UCSD-AML1 (cell line): ENCODE measurements at regions not wholly inside any gene's neighbourhood (a gene's known extent, or its start where the extent isn't known, plus 50 kb on each side); places are given as distances from the start of the nearest gene placed in this dataset.

Source experiments
- DNase-seq: peaks from one replicate; lab custom pipeline; 2025; ENCODE audit not compliant: unreplicated experiment; lab: John Stamatoyannopoulos, UW

DNA sequence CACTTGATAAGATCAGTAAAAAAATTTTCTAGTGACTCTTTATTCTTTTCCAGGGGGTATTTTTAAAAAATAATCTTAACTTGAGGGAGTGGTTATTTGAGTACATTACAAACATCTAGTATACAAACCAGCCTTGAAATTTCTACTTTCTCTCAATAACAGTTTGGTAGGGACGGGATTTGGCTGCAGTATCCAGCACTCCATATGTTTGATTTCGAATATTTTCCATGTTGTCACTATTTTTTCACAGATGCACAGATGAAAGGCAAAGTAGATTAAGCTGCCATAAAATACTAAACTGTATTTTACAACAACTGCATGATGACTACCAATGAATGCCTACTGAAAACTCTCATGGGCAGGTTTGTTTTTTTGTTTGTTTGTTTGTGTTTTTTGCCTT, 225.0 kb downstream of the COX7B2 start:
- no peak for DNase-seq

DNA sequence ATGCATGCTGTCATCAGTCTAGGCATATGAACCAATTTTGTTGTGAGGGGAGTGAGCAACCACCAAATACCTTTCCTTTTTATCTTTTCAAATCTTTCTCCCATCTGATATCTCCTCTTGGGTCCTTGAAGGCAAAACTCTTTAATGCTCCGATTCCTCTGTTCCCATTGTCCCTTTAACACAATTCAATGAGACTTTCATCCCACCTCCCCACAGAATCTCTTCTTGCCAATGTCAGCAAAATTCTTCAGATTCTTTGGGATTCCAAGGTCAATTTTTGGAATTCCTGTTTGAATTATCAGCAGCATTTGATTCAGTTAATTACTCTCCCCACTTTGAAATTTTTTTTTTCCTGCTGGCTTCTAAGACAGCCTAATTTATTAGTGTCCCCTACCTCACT, 232.7 kb downstream of the COX7B2 start:
- no peak for DNase-seq

DNA sequence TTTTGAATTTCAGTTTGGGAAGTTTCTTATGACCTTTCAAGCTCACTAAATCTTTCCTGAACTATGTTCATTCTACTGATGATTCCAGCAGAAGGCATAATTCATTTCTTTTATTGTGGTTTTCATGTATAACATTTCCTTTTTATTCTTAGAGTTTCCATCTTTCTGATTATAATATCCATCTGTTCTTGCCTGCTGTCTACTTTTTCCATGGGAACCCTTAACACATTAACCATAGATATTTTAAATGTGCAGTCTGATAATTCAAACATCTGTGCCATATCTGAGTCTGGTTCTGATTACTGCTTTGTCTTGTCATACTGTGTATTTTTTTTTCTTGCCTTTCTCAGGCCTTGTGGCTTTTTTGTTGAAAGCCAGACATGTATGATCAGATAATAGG, 234.7 kb downstream of the COX7B2 start:
- no peak for DNase-seq

DNA sequence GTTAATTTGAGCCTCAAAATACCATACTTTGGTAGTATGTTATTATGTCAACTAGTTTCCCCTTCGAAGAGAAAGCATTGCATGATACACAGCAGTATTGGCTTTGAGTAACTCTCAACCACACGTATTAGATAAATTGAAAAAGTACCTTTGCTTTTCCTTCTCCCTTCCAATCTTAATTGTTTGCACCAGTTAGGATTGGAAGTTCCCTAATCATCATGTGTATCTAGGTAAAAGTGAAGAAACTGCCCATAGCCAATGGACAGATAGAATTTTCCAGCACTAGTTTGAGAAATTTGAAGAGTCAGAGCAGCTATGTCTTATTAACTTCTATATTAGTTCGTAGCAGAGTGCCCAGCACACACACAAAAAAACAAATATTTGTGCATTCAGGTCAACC, 241.3 kb downstream of the COX7B2 start:
- no peak for DNase-seq

DNA sequence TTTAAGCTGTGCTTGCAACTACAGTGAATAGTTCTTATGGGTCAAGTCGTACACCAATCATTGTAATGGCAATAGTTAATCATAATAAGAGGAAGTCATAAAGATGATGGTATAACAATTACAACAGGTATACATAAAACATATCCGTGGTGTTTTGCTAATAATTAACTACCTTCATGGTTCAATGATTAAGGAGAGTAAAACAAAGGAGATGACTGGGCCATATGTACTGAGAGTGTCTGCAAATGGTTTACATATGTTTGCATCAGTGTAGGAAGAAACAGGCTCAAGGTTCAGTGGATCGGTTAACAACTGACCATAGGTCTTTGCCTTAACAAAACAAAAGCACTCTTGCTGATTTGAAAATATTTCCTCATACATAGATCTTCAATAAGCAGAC, 253.0 kb downstream of the COX7B2 start:
- no peak for DNase-seq

DNA sequence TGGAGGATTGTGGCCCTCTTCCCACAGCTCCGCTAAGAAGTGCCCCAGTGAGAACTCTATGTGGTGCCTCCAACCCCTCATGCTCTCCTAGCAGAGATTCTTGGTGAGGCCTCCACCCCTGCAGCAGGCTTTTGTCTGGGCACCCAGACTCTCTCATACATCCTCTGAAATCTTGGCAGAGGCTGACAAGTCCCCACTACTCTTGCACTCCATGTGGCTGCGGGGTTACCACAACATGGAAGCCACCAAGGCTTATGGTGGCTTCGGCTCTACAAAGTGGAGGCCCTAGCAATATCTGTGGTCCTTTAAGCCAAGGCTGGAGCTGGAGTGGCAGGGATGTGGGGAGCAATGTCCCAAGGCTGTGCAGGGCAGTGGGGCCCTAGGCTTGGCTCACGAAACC, 255.2 kb downstream of the COX7B2 start:
- no peak for DNase-seq

DNA sequence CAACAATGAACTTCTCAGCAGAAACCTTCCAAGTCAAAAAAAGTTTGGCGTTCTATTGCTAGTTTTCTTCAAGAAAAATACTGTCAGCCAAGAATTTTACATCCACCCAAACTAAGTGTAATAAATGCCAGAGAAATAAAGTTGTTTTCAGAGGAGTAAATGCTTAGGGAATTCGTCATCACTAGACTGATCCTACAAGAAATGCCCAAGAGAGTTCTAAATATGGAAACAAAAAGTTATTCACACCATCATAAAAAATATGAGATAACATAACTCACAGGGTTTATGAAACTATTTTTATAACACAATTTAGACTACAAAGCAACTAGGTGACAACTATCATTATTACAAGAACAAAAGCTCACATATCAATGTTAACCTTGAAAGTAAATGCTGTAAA, 259.5 kb upstream of the GABRA2 start:
- DNase-seq: no peak

DNA sequence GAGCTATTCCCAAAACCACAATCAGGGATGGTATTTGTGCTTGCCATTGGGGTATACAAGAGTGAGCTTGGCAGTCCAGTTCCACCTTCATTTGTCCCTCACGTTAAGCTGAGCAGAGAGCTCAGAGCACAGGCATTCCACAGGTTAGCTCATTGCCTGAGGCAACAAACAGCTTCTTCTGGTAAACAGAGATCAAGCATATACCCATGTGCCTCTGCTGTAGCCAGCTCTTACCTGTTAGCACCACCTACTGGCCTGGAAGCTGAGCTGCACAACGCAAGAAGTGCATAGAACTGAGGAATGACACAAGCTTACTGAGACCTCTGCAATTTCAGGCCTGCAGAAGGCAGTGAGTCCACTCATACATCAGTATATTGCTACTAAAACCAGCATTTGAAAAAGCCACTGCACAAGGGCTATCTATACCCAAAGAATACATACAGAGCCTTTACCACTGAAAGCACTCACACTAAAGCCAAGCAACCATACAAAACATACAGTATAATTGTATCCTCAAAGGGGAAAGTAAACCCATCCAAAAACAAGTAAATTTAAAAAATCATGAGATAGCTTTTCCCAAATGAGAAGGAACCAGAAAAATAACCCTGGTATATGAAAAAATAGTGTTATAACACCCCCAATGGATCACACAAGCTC, 258.3 kb upstream of the GABRA2 start:
- peak; percentile 6 for DNase-seq

DNA sequence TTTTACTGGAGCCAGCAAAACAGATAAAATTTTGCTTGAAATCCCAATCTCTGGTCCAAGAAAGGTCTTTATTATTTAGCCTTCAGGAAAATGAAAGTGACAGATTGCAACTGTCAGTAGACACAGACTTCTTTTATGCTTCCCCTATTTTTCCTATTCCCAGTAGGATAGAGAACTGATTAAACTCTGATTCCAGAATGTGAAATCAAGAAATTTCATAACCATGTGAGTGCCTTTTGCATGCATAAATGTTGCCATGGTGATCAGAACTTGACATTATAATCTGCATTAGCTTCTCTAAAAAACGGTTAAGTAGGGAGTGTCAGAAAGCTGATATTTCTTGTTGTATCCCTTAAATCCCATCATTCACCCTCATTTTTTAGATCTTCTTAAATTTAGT, 255.2 kb upstream of the GABRA2 start:
- no peak for DNase-seq
